GM12891 (cell line): ENCODE measurements at regions not wholly inside any gene's neighbourhood (a gene's known extent, or its start where the extent isn't known, plus 50 kb on each side); places are given as distances from the start of the nearest gene placed in this dataset.

Experiments used
- PAX5 ChIP-seq: IDR thresholded peaks from 2 replicates; pipeline ENCODE4 v1.6.1; 2011; ENCODE audit warnings: low read length, moderate library complexity, mild to moderate bottlenecking; ENCODE audit not compliant: insufficient read depth, severe bottlenecking
- POLR2A ChIP-seq: IDR thresholded peaks from 2 replicates; pipeline ENCODE4 v1.6.1; 2011; ENCODE audit warnings: low read depth, low read length, control low read depth
- POLR2AphosphoS5 ChIP-seq: IDR thresholded peaks from 2 replicates; pipeline ENCODE4 v1.6.1; 2011; ENCODE audit warnings: low read depth, low read length, control low read depth
- SPI1 ChIP-seq: IDR thresholded peaks from 2 replicates; pipeline ENCODE4 v1.6.1; 2011; ENCODE audit warnings: low read depth, low read length, control low read depth
- TAF1 ChIP-seq: IDR thresholded peaks from 2 replicates; pipeline ENCODE4 v1.6.1; 2011; ENCODE audit warnings: low read depth, low read length, control low read depth

- TF ChIP-seq POLR2A, result no peak
- TF ChIP-seq POLR2AphosphoS5, result no peak
- no peak for TF ChIP-seq SPI1
- TF ChIP-seq PAX5, result no peak
- TF ChIP-seq TAF1, result no peak
Observed at GRCh38 chr4:153969542-153969941, 180.7 kb upstream of the SFRP2 start.
